Activated CD4-positive, alpha-beta T cell treated with anti-CD3 and anti-CD28 coated beads, Interleukin-2, amount 50 U/mL, for 1 hour (primary cell): ENCODE measurements at regions not wholly inside any gene's neighbourhood (a gene's known extent, or its start where the extent isn't known, plus 50 kb on each side); places are given as distances from the start of the nearest gene placed in this dataset.

Experiments
- DNase-seq: peaks from one replicate; pipeline ENCODE4 v3.0.0-alpha.2; 2020

DNA sequence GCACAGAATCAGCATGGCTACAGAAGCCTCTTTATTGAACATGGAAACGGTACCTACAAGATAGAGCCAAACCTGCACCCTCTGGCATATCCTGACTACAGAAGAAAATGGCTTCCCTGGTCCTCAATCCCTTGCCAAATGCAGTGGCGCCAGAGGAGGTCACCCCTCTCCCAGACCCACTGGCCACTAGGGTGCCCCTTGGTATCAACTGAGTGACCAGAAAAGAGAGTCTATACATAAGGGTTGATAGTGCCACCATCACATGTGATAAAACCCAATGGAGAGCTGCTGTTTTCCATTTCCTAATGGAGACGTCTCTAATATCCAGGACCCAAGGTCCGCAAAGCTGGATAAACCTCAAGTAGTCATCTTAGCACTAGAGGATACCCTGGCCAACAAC lies 52.7 kb upstream of the ALK start:
- DNase-seq: no peak

DNA sequence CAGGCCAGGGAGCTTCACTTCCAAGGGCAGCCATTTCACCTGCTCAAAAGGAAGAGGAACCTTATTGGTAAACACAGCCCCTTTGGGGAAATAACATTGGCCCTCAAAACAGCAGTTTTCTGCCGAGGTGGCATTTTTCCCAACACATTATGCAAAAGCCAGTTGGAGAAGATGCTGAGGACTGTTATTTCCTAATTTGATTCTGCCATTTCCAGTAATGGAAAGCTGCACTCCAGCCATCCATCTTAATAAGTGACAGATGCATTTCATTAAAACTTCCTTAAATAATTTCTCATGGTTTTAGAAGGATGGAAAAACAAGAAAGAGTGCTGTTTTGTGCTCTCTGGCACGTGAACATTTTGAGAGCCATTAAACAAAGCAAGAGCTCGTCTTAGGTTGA lies 55.9 kb upstream of the ALK start:
- DNase-seq: no peak

DNA sequence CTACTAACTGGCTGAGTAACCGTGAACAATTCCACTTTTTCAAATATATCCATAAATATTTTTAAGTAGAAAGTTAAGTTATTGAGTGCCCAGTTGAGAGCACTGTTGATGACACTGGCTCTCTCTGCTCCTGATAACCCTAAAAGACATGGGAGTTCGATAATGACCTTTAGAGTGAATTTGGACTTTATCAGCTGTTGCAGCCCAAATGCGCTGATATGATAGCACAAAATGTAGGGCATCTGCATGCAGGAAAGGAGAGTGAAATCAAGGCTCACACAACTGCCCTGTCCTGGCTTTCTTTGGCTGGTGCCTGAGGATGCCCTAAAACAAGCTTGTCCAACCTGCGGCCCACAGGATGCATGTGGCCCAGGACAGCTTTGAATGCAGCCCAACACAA lies 60.0 kb upstream of the ALK start:
- no peak for DNase-seq

DNA sequence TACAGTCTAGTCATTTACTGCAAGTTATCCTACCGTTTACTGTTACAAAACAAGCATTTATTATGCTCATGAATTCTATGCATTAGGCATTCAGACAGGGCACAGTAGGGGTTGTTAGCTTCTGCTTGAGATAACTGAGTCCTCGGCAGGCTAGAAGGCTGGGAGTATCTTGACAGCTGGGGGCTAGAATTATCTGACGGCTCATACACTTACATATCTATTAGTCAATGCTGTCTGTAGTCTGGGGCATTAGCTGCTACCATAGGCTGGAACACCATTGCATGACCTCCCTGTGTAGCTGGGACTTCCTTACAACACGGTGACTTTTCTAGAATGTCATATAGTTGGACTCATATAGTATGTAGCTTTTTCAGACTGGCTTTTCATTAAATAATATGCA lies 61.9 kb upstream of the ALK start:
- DNase-seq: no peak

DNA sequence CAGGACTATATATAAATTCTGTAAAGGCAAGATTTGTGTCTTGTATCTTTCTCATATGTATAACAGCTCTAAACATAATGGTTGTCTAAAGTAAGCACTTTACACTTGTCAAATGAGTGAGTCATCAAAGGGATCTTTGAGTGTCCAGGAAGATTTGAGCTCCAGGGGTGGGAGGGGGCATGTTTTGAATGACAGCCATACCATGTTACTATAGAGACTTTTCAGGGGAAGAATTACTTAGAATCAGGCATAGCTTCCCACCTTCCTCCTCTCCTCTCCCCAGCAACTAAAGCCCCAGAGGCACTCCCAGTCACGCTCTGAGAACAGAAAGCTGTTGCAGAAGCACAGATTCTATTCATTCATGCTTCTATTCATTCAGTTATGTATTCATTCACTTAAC lies 65.8 kb upstream of the ALK start:
- no peak for DNase-seq

DNA sequence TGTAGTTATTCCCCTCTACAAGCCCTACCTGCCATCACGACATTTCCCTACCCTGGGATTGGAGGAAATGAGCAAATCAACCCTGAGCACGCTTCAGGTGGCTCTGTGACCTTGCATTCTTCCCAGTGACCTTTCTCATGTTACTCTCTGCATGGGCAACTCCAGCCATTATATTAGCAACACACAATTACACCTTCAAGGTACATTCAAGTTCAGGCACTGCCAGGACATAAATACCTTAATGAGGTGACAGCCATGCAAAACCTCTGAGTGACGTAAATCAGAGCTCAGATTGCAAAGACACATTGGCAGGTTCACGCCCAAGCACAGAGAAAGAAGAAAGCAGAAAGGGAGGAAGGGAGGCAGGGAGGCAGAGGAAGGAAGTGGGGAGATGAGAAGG lies 68.7 kb upstream of the ALK start:
- DNase-seq: no peak

DNA sequence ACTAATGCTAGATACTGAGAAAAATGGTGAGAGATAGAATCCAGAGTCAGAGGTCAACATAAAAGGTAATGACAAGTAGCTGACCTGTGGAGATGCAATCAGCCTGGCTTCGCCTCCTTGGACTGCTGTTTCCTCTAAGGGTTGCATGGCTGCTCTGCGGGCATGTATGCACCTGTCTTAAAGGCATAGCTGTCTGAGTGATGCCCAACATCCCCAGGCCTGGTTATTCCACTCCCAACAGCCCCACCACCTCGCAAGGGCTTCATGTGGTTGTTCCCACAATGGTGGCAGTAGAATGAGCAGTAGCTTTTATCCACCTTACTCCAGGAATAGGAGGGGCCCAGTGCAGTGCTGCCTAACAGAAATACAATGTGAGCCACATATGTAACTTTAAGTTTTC lies 69.7 kb upstream of the ALK start:
- no peak for DNase-seq

DNA sequence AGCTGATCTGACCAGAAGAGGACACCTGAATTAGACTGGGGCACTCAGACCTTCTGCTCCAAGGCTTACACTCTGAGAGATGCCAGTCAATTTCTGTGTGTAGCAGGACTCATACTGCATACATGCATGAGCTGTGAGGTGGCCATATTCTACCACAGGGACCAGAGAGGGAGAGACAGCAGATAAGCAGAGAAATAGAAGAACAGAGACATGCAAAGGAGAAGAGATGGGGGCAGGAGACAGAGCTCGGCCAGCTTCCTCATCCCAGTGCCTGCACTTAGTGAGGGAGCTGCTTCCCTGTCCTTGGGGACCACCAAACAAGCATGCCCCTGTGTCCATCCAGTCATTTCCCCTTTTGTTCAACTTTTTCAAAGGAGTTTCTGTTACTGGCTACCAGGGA lies 73.9 kb upstream of the ALK start:
- DNase-seq: no peak

DNA sequence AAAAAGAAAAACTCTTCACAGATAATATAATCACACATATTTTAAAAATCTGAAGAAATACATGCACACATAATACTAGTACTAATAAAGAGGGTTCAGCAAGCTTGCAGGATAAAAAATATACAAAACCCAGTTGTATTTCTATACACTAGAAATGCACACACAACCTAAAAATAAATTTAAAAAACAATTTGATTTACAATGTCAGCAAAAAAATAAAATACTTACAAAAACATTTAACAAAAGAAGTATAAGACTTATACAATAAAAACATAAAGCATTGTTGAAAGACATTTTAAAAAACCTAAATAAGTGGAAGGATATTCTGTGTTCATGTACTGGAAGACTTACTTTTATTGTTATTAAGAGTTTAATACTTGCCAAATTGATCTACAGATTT lies 81.7 kb upstream of the ALK start:
- DNase-seq: no peak

DNA sequence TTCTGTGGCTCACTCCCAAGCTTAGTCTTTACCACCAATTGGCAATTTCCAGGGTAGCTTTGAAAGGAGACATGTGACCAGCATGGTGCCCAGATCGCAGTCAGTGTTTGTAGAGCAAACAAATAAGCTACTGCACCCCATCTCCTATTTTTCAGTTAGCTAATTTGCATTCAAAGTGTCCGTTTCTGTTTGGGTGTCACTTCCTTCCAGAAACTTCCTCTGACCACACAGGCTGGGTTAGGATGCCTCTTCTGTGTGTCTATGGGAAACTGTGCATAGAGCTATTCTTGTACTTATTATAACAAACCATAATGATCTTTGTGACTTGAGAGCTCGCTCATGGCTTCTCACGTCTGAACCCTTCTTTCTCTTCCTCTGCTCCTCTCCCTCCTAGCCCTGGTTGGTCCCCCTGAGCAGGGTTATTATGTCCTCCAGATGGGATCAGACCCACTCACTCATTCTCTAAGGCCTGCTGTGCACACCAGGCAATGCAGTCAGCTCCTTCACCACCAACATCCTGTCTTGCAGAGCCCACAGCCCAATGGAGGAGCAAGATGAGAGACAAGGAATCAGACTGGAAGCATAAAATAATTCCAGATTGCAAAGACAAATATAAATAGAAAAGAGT lies 101.2 kb upstream of the ALK start:
- DNase-seq: no peak

DNA sequence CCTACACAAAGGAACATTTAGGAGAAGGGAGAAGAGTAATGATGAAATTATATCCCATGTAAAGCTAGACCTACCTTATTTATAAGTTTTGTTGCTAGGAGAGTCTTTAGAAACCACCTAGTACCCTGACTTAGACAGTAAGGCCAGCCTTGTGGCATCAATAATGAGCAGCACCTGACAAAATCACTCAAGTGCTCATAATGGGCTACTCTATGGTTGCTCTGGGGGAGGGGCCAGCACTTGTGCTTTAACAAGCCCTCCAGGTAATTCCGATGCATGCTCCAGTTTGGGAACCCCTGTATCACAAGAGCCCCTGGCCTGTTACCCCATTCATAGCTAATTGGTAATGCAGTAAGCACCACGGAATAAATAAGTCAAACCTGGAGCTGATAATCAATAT lies 102.9 kb upstream of the ALK start:
- no peak for DNase-seq

DNA sequence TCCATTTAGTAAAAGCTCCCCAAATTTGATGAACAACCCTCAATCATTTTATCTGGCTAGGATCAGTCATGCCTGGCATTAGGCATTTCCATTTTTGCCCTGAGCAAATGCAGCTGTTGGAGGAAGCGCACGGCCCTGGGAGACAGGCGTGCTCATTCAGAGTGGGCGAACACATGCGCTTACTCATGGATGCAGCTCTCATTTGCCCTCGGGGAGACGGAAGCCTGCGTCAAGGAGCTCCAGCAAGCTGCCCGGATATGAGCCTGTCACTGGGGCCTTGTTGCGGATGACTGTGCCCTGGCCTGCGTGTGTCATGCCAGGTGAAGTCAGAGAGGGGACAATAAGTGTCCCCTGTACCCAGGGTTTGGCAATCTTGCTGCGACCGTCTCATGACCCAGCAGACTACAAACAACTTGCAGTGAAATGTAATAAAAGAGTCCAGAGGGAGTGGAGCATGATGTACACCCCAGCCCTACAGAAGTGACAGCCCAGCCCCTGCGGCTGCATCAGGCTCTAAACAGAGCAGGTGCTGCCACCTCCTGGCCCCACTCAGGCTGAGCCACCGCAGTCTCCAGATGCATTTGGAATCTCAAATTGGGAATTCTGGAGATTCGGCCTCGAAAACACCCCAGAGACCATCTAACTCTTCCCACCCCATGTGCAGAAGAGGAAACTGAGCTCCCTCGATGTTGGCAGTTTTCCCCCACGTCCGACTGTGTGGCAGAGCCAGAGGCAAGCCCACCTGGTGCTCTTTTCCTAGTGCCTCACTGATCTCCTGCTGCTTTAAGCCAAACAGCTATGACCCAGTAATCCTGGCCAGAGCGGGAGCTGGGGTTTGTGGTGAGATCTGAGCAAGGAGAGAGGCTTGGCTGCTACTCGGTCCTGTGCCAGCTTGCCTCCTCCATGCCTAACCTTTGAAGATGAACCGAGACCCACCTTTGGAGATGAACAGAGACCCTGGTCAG lies 105.0 kb upstream of the ALK start:
- DNase-seq: no peak

DNA sequence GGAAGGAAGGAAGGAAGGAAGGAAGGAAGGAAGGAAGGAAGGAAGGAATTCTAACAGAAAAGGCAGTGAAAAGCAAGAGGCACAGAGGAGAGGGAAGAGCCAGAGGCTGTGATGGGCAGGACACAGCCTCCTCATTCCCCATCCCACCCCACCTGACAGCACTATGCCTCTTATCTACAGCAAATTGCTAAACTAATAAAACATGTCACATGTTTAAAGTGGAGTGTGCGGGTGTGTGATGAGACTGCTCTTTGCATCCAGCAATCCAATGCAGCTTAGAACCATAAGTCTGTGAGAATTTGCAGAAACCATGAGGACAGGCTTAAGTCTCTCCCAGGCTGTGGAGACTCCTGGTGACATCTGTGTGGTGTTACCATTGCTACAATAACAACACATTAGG lies 108.4 kb upstream of the ALK start:
- no peak for DNase-seq

DNA sequence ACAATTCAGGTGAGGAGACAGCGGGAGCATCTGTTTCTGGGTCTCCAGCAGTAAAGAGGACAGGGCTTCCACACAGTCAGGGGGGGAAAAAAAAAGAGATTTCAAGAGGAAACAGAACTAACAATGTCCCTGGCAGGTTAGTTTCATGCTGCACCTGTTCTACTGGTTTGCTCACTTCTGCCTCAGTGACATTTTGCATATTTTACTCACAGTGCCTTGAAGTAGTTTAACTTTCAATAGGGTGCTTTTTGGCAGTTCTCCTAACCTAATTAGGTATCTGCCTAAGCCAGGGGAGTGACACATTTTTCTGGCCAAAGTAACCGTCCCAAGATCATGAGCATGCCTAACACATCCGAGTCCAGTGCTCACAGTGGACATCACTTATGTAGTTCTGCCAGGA lies 109.0 kb upstream of the ALK start:
- DNase-seq: no peak

DNA sequence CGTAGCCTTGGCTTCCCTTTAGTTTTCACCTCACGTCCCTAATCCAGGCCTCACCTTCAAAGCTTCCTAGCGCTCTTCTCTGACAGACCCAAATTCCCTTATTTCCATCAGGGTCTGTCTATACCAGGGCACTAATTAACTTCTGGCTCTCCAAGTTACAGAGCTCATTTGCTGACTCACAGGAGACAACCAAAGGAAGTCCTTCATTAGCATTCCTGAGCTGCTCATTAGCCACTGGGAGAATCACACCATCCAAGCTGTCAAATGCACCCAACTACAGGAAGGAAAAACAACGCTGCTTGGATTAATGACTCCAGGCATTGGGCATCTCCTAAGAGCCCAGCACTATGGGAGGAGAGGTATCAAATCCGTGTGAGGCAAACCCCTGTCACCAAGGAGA lies 109.8 kb upstream of the ALK start:
- DNase-seq: no peak

DNA sequence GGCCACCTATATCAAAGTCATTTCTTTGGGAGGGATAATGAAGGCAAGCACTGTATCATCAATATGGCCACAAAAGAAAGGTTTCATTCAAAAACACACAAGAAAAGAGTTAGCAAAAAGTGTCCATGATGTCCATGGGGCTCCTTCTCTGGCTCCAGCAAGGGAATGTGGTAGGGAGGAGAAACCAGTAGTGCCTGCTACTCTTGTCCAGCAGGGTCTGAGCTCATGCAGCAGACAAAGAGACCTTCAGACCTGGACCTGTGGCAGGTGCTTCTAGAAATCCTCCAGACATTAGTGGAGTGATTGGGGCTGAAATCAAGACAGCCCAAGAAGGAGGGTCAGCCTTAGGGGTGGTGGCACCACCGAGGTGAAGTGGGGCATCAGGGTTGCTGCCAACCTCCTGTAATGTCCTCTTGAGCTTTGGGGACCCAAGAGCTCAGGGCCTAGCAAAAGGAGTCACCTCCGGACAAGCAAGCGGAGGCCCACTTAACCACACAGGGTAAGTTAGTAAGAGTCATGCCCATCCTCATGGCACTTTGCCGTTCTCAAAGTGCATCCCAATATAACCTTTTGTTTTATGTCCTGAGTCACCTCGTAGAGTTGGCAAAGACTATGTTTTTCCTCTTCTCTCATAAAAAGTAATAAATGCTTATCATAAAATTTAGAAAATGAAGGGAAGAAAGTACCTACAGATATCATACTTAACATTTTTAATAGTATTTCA lies 112.6 kb upstream of the YPEL5 start:
- DNase-seq: no peak

DNA sequence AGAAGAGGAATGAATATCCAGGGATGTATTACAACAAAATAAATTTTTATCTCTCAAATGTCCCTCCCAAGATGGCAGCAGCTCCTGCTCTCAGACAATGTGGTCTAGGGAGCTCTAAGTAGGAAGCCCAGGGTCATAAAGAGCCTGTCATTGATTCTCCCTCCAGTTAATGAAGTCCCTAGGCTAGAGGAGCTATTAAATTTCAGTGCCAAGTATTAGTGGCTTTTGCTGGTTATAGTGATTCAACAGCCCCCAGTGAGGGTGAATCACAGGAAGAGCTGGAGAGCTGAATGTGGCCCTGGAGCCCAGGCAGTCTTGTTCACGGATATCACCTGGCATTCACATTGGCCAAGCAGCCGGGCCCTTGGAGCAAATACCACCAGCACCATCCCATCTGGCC lies 109.8 kb upstream of the YPEL5 start:
- DNase-seq: no peak

DNA sequence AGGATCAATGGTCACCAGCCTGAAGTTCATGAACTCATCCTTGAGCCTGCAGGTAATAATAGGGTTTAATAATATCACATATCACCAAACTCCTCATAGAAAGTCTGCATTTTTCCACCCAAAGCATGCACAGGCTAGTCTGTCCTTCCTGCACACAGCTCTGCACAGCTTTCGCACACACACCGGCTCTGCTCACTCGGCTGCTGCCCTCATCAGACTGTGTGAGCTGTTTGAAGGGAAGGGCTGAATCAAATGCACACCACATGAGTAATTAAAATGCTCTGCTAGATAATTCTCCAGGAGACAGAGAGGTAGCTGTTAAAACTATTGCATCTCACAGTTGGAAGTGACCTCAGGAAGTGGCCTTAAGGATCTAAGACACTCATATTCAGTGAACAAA lies 108.4 kb upstream of the YPEL5 start:
- DNase-seq: no peak

DNA sequence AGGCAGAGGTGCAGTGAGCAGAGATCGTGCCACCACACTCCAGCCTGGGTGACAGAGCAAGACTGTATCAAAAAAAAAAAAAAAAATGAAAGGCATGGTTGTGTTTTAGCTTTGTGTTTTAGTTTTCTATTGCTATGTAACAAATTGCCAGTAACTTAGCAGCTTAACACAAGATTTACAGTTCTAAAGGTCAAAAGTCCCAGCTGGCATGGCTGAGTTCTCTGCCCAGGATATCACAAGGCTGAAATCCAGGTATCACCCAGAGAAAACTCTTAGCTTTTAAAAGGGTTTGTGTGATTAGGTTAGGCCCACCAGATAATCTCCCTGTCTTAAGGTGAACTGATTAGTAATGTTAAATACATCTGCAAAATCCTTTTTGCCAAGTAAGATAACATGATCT lies 107.7 kb upstream of the YPEL5 start:
- DNase-seq: no peak

DNA sequence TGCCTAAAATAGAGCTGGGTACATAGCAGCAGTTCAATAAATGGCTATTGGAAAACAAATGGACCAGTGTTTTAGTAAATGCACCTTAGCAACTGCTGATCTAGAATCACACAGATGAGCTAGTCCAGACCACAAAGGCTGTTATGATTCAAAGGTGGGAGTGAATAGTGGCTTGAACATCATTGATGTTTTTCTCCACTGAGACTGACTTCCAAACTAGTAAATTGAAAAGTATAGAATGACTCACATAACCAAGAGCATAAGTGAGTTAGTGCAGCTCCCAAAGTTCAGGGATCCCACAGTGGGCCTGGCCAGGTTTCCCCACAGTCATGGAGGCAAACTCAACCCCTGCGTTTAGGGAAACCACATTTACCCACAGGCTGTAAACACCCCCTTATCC lies 106.7 kb upstream of the YPEL5 start:
- DNase-seq: no peak

DNA sequence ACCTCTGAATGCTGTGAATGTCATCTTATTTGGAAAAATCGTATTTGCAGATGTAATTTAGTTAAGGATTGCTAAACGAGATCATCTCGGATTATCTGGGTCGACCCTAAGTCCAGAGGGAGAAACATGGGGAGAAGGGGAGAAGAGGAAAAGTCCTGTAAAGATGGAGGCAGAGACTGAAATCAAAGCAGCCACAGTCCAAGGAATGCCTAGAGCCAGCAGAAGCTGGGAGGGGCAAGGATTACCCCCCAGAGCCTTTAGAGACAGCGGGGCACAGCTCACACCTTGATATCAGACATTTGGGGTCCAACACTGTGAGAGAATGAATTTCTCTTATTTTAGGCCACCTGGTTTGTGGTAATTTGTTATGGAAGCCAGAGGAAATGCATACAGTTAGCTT lies 104.9 kb upstream of the YPEL5 start:
- no peak for DNase-seq

DNA sequence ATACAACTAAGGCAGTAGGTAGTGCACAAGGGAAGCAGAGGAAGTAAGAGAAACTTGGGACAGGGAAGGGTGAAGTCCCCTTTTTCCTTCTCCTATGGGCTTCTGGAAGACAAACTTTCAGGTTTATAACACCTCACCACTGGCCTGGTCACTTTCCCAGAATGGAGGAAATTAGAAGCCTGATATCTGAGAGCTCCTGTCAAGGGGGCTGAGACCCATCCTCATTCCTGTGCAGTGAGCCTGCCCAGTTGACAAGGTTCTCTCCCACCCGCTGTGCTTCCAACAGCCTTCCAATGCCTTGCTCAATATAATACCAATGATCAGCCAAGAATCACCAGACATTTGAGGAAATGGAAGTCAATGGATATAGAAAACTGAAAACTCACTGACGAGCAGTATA lies 100.4 kb upstream of the YPEL5 start:
- DNase-seq: no peak

DNA sequence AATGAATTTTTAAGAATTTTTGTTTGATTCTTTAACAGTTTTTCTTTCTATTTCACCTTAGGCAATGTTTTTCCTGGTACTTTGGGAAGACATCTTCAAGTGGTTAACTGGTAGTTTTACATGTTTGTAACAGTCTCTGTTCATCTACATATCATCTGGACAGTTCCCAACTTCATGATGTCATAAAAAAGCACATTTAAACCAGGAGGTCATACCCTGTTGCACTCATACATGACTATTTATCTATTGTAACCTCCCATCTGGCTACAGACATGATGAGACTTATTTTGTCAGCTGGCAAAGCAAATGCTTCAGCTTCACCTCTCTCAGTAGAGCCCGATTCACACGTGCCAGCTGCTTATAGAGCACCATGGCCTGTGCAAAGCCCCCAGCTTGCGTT lies 99.8 kb upstream of the YPEL5 start:
- DNase-seq: no peak

DNA sequence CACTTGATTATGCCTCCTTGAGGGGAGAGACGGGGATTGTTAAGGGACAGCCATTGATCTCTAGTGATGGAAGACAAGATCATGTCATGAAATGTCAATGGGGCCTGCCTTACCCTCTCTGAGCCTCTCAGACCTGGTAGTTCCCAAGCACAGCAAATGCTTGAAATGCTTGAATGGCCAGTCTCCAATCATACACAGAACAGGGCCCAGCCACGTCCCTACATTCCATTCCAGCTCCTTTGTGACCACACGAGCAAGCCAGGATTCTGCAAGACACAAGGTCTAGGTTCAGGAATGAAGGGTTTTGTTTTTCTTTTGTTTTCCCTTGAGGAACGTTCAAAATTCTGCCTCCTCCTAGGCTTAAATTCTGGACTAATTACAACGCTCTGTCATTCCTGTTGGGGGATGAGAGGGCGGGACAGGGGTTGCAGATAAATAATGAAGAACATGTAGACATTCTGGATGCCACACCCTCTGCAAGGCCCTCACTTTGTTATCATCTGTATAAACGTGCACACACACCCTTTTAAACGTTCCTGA lies 98.1 kb upstream of the YPEL5 start:
- DNase-seq: no peak
